ENCODE measurements at regions not wholly inside any gene's neighbourhood (a gene's known extent, or its start where the extent isn't known, plus 50 kb on each side); places are given as distances from the start of the nearest gene placed in this dataset.
"Not testable (repeated sequence)": the region's sequence is repeated elsewhere in the genome, so short reads cannot be mapped to it uniquely, and the experiment has no call there.

GRCh38 chr2:189236066-189236465 is 56.5 kb upstream of the COL5A2 start:
- Histone ChIP-seq H3K36me3 (no peaks in the 10 kb centered on the region), H2AFZ (replicated peaks) (no peak overlapping the region), H3K9ac (no peak overlapping the region), H3K4me2 (no peak overlapping the region), H3K27me3 (no peaks in the 10 kb centered on the region), H3K4me1 (no peaks in the 10 kb centered on the region), H4K20me1 (ENCODE audit: low read depth) (no peaks in the 10 kb centered on the region), H3K79me2 (ENCODE audit: low read depth) (no peaks in the 10 kb centered on the region), H3K9me3 (ENCODE audit: low read depth) (no peaks in the 10 kb centered on the region), H3K27ac (no peak overlapping the region), H3K4me3 (no peak overlapping the region), H3F3A (ENCODE audit: low read depth) (no peaks in the 10 kb centered on the region)
- no peak overlapping the region for H3K4me3 Mint-ChIP-seq
- no peaks in the 10 kb centered on the region for H3K27me3 Mint-ChIP-seq (ENCODE audit: insufficient read depth, low read depth)
- H3K27ac Mint-ChIP-seq: no peak overlapping the region
- TF ChIP-seq EZH2phosphoT487 (IDR thresholded peaks at IDR 0.05) (no peak), EZH2 (IDR thresholded peaks at IDR 0.05) (no peak), CTCF (IDR thresholded peaks at IDR 0.05) (no peak)
- H3K4me1 Mint-ChIP-seq: no peaks in the 10 kb centered on the region
- DNase-seq (ENCODE audit: low spot score): no peak
- H3K9me3 Mint-ChIP-seq: no peaks in the 10 kb centered on the region
- no peaks in the 10 kb centered on the region for H3K36me3 Mint-ChIP-seq

- no peak for DNase-seq (ENCODE audit: low spot score)
- no peak overlapping the region for H2AFZ ChIP-seq (replicated peaks)
- peaks cover 5% of the 10 kb centered on the region for H3K9me3 Mint-ChIP-seq
- H3K4me3 ChIP-seq: no peak overlapping the region
- no peak for TF ChIP-seq EZH2phosphoT487 (IDR thresholded peaks at IDR 0.05)
- no peak for TF ChIP-seq EZH2 (IDR thresholded peaks at IDR 0.05)
- no peak for TF ChIP-seq CTCF (IDR thresholded peaks at IDR 0.05)
- H3K36me3 Mint-ChIP-seq: peaks cover 2% of the 10 kb centered on the region
- H3F3A ChIP-seq (ENCODE audit: low read depth): no peaks in the 10 kb centered on the region
- no peak overlapping the region for H3K4me3 Mint-ChIP-seq
- no peaks in the 10 kb centered on the region for H3K27me3 Mint-ChIP-seq (ENCODE audit: insufficient read depth, low read depth)
- H3K27me3 ChIP-seq: no peaks in the 10 kb centered on the region
- no peaks in the 10 kb centered on the region for H3K36me3 ChIP-seq
- no peaks in the 10 kb centered on the region for H4K20me1 ChIP-seq (ENCODE audit: low read depth)
- H3K27ac ChIP-seq: no peak overlapping the region
- H3K4me1 ChIP-seq: no peaks in the 10 kb centered on the region
- no peaks in the 10 kb centered on the region for H3K4me1 Mint-ChIP-seq
- H3K79me2 ChIP-seq (ENCODE audit: low read depth): no peaks in the 10 kb centered on the region
- no peak overlapping the region for H3K4me2 ChIP-seq
- no peaks in the 10 kb centered on the region for H3K9me3 ChIP-seq (ENCODE audit: low read depth)
- no peak overlapping the region for H3K9ac ChIP-seq
- no peak overlapping the region for H3K27ac Mint-ChIP-seq
These were observed 59.3 kb upstream of the COL5A2 start for GRCh38 chr2:189238903-189239302.

- H2AFZ ChIP-seq (replicated peaks); H3K27ac Mint-ChIP-seq; H3K27me3 Mint-ChIP-seq (ENCODE audit: insufficient read depth, low read depth); H3K27me3 ChIP-seq; H3K4me3 Mint-ChIP-seq; H3K4me3 ChIP-seq; H3K9me3 ChIP-seq (ENCODE audit: low read depth); DNase-seq (ENCODE audit: low spot score); H4K20me1 ChIP-seq (ENCODE audit: low read depth); H3K36me3 Mint-ChIP-seq; H3K36me3 ChIP-seq; H3K9ac ChIP-seq; H3K4me1 Mint-ChIP-seq; H3K79me2 ChIP-seq (ENCODE audit: low read depth); H3F3A ChIP-seq (ENCODE audit: low read depth); H3K4me1 ChIP-seq; H3K4me2 ChIP-seq; H3K27ac ChIP-seq: not testable (repeated sequence)
- H3K9me3 Mint-ChIP-seq: peaks cover 15% of the 10 kb centered on the region
These were observed 64.3 kb upstream of the COL5A2 start for GRCh38 chr2:189243843-189244242.

- H3K27me3 ChIP-seq: no peaks in the 10 kb centered on the region
- no peaks in the 10 kb centered on the region for H3K4me1 ChIP-seq
- no peak overlapping the region for H3K4me2 ChIP-seq
- no peak for DNase-seq (ENCODE audit: low spot score)
- H3K9ac ChIP-seq: no peak overlapping the region
- no peaks in the 10 kb centered on the region for H3K4me1 Mint-ChIP-seq
- H2AFZ ChIP-seq (replicated peaks): no peak overlapping the region
- no peaks in the 10 kb centered on the region for H3K36me3 ChIP-seq
- no peaks in the 10 kb centered on the region for H3F3A ChIP-seq (ENCODE audit: low read depth)
- no peak overlapping the region for H3K4me3 ChIP-seq
- no peaks in the 10 kb centered on the region for H3K9me3 ChIP-seq (ENCODE audit: low read depth)
- no peak overlapping the region for H3K4me3 Mint-ChIP-seq
- peaks cover 2% of the 10 kb centered on the region for H3K27me3 Mint-ChIP-seq (ENCODE audit: insufficient read depth, low read depth)
- H4K20me1 ChIP-seq (ENCODE audit: low read depth): no peaks in the 10 kb centered on the region
- peaks cover 2% of the 10 kb centered on the region for H3K36me3 Mint-ChIP-seq
- TF ChIP-seq EZH2phosphoT487 (IDR thresholded peaks at IDR 0.05): no peak
- TF ChIP-seq CTCF (IDR thresholded peaks at IDR 0.05): no peak
- no peak for TF ChIP-seq EZH2 (IDR thresholded peaks at IDR 0.05)
- no peak overlapping the region for H3K27ac ChIP-seq
- peaks cover 15% of the 10 kb centered on the region for H3K9me3 Mint-ChIP-seq
- H3K27ac Mint-ChIP-seq: no peak overlapping the region
- no peaks in the 10 kb centered on the region for H3K79me2 ChIP-seq (ENCODE audit: low read depth)
These were observed 67.7 kb upstream of the COL5A2 start for GRCh38 chr2:189247276-189247675.
